NT2/D1 (cell line): ENCODE measurements at regions not wholly inside any gene's neighbourhood (a gene's known extent, or its start where the extent isn't known, plus 50 kb on each side); places are given as distances from the start of the nearest gene placed in this dataset.

Experiments
- DNase-seq: peaks from one replicate; pipeline ENCODE4 v3.0.0-alpha.2; 2011; ENCODE audit warnings: low read depth, low spot score
- H3K27me3 ChIP-seq: 2 replicates; pipeline ENCODE4 v1.6.0; 2011; ENCODE audit warnings: mild to moderate bottlenecking; ENCODE audit not compliant: insufficient read length, insufficient read depth
- H3K36me3 ChIP-seq: 2 replicates; pipeline ENCODE4 v1.6.1; 2011; ENCODE audit warnings: mild to moderate bottlenecking, low read length, mixed read lengths; ENCODE audit not compliant: insufficient read depth, insufficient read length
- H3K4me1 ChIP-seq: 2 replicates; pipeline ENCODE4 v1.5.1; 2011; ENCODE audit not compliant: insufficient read depth, insufficient read length
- H3K4me3 ChIP-seq: 2 replicates; pipeline ENCODE4 v1.5.1; 2011; ENCODE audit warnings: low read depth; ENCODE audit not compliant: insufficient read length
- H3K9ac ChIP-seq: 2 replicates; pipeline ENCODE4 v1.6.0; 2011; ENCODE audit warnings: low read depth; ENCODE audit not compliant: insufficient read length
- H3K9me3 ChIP-seq: 2 replicates; pipeline ENCODE4 v1.5.1; 2011; ENCODE audit warnings: mild to moderate bottlenecking, low read length; ENCODE audit not compliant: insufficient read depth
- SUZ12 ChIP-seq: IDR thresholded peaks from 2 replicates; pipeline ENCODE4 v1.6.1; 2011; ENCODE audit not compliant: insufficient read length, insufficient read depth; ENCODE audit errors: extremely low read depth
- YY1 ChIP-seq: IDR thresholded peaks from 2 replicates; pipeline ENCODE4 v1.6.1; 2011; ENCODE audit not compliant: insufficient read length, insufficient read depth
- ZNF274 ChIP-seq: IDR thresholded peaks from 2 replicates; pipeline ENCODE4 v1.6.1; 2011; ENCODE audit warnings: mild to moderate bottlenecking, low read depth, low read length

GRCh38 chr22:26732284-26732683, 74.9 kb downstream of the MIAT start:
- H3K9ac ChIP-seq, result no peak overlapping the region
- no peak for DNase-seq
- no peaks in the 10 kb centered on the region; the same call in 1 of the 2 replicates for H3K9me3 ChIP-seq
- H3K4me3 ChIP-seq, result no peak overlapping the region
- no peaks in the 10 kb centered on the region for H3K36me3 ChIP-seq
- no peak for TF ChIP-seq SUZ12
- no peak for TF ChIP-seq YY1
- TF ChIP-seq ZNF274, result no peak
- no peaks in the 10 kb centered on the region for H3K4me1 ChIP-seq
- H3K27me3 ChIP-seq, result no peaks in the 10 kb centered on the region

- no peaks in the 10 kb centered on the region for H3K27me3 ChIP-seq
- H3K4me1 ChIP-seq, result no peaks in the 10 kb centered on the region
- TF ChIP-seq SUZ12 (no peak), ZNF274 (no peak), YY1 (no peak)
Observed at GRCh38 chr22:26734339-26735018, 77.1 kb downstream of the MIAT start.

GRCh38 chr22:26735019-26735409, 77.6 kb downstream of the MIAT start:
- H3K4me3 ChIP-seq, result no peak overlapping the region
- DNase-seq, result no peak
- H3K36me3 ChIP-seq, result no peaks in the 10 kb centered on the region
- TF ChIP-seq SUZ12 (no peak), ZNF274 (no peak), YY1 (no peak)
- H3K9me3 ChIP-seq, result no peaks in the 10 kb centered on the region; the same call in 1 of the 2 replicates
- no peaks in the 10 kb centered on the region for H3K4me1 ChIP-seq
- H3K9ac ChIP-seq, result no peak overlapping the region
- H3K27me3 ChIP-seq, result no peaks in the 10 kb centered on the region

More at GRCh38 chr22:26734339-26735018, 77.1 kb downstream of the MIAT start:
- no peak for DNase-seq
- H3K9ac ChIP-seq, result no peak overlapping the region
- H3K4me3 ChIP-seq, result no peak overlapping the region
- no peaks in the 10 kb centered on the region for H3K36me3 ChIP-seq
- H3K9me3 ChIP-seq, result no peaks in the 10 kb centered on the region; the same call in 1 of the 2 replicates

- Histone ChIP-seq H3K9ac (no peak overlapping the region), H3K9me3 (no peaks in the 10 kb centered on the region), H3K4me1 (peaks cover 3% of the 10 kb centered on the region), H3K36me3 (no peaks in the 10 kb centered on the region), H3K27me3 (no peaks in the 10 kb centered on the region), H3K4me3 (no peak overlapping the region)
- DNase-seq, result no peak
- no peak for TF ChIP-seq YY1
- TF ChIP-seq ZNF274, result no peak
- no peak for TF ChIP-seq SUZ12
Observed at GRCh38 chr22:26737262-26737661, 79.9 kb downstream of the MIAT start.

GRCh38 chr22:26740253-26740652, 82.9 kb downstream of the MIAT start:
- no peaks in the 10 kb centered on the region for H3K36me3 ChIP-seq
- no peaks in the 10 kb centered on the region for H3K27me3 ChIP-seq
- H3K4me1 ChIP-seq, result peaks cover 3% of the 10 kb centered on the region
- no peaks in the 10 kb centered on the region for H3K9me3 ChIP-seq
- no peak overlapping the region for H3K4me3 ChIP-seq
- no peak for DNase-seq
- TF ChIP-seq SUZ12 (no peak), ZNF274 (no peak), YY1 (no peak)
- no peak overlapping the region for H3K9ac ChIP-seq

- H3K9me3 ChIP-seq, result no peaks in the 10 kb centered on the region
Observed at GRCh38 chr22:26743149-26743548, 85.8 kb downstream of the MIAT start.

GRCh38 chr22:26744892-26745808, 87.8 kb downstream of the MIAT start:
- H3K9ac ChIP-seq, result no peak overlapping the region
- H3K27me3 ChIP-seq, result no peaks in the 10 kb centered on the region
- H3K36me3 ChIP-seq, result no peaks in the 10 kb centered on the region
- no peaks in the 10 kb centered on the region for H3K9me3 ChIP-seq
- no peak for TF ChIP-seq ZNF274
- DNase-seq, result no peak
- H3K4me1 ChIP-seq, result peaks cover 2% of the 10 kb centered on the region
- H3K4me3 ChIP-seq, result no peak overlapping the region

More at GRCh38 chr22:26743149-26743548, 85.8 kb downstream of the MIAT start:
- Histone ChIP-seq H3K27me3 (no peaks in the 10 kb centered on the region), H3K4me1 (peaks cover 3% of the 10 kb centered on the region), H3K36me3 (no peaks in the 10 kb centered on the region), H3K9ac (no peak overlapping the region), H3K4me3 (no peak overlapping the region)
- TF ChIP-seq ZNF274, result no peak
- no peak for TF ChIP-seq YY1
- no peak for TF ChIP-seq SUZ12
- DNase-seq, result no peak
